Stimulated activated naive CD8-positive, alpha-beta T cell treated with anti-CD3 and anti-CD28 coated beads, Interleukin-15, Interleukin-2, amounts not matched to agents 100 ng/mL and 50 ng/mL, for 24 hours (primary cell): ENCODE measurements at regions not wholly inside any gene's neighbourhood (a gene's known extent, or its start where the extent isn't known, plus 50 kb on each side); places are given as distances from the start of the nearest gene placed in this dataset.

Source experiments
- H3K27ac Mint-ChIP-seq: one replicate; pipeline ENCODE4 v1.8.0; 2021; ENCODE audit warnings: mild to moderate bottlenecking, mixed read lengths
- H3K27me3 Mint-ChIP-seq: one replicate; pipeline ENCODE4 v1.8.0; 2021; ENCODE audit warnings: mixed read lengths
- H3K36me3 Mint-ChIP-seq: one replicate; pipeline ENCODE4 v1.8.0; 2021; ENCODE audit warnings: low read depth, mixed read lengths
- H3K4me1 Mint-ChIP-seq: one replicate; pipeline ENCODE4 v1.8.0; 2021; ENCODE audit warnings: low read depth, mixed read lengths
- H3K4me3 Mint-ChIP-seq: one replicate; pipeline ENCODE4 v1.8.0; 2021; ENCODE audit warnings: mild to moderate bottlenecking, mixed read lengths
- H3K9me3 Mint-ChIP-seq: one replicate; pipeline ENCODE4 v1.8.0; 2021; ENCODE audit warnings: mixed read lengths

DNA sequence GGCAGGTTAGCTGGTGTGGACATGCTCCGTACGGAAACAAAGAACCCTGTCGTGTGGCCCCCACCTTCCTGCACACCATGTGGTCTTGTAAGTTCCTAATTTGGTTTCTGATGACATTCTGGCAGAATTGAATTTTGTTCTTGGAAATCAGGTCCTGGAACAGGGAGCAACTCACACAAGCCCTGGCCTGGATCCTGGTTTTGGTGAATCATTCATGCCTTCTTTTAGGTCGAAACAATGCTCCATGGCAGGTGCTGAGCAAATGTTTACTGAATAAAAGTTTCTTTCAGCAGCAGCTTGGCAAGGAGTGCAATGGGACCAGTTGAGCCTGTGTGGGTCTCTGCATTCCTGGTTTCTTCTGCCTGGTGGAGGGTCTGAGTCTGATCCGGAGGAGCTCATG is 978.4 kb downstream of the BCL11B start:
- Mint-ChIP-seq H3K27me3 (no peaks in the 10 kb centered on the region), H3K4me3 (no peak overlapping the region), H3K4me1 (peaks cover 3% of the 10 kb centered on the region)

GRCh38 chr14:98296895-98297294 is 975.1 kb downstream of the BCL11B start:
- peaks cover 3% of the 10 kb centered on the region for H3K4me1 Mint-ChIP-seq
- no peak overlapping the region for H3K27ac Mint-ChIP-seq
- H3K4me3 Mint-ChIP-seq: no peak overlapping the region
- H3K27me3 Mint-ChIP-seq: no peaks in the 10 kb centered on the region
- peaks cover 5% of the 10 kb centered on the region for H3K9me3 Mint-ChIP-seq
- H3K36me3 Mint-ChIP-seq: no peaks in the 10 kb centered on the region

More for the DNA sequence above, 978.4 kb downstream of the BCL11B start:
- Mint-ChIP-seq H3K36me3 (no peaks in the 10 kb centered on the region), H3K27ac (no peak overlapping the region), H3K9me3 (no peaks in the 10 kb centered on the region)

GRCh38 chr14:98297567-98297966 is 974.4 kb downstream of the BCL11B start:
- no peak overlapping the region for H3K4me3 Mint-ChIP-seq
- no peaks in the 10 kb centered on the region for H3K36me3 Mint-ChIP-seq
- H3K4me1 Mint-ChIP-seq: no peaks in the 10 kb centered on the region
- H3K9me3 Mint-ChIP-seq: peaks cover 5% of the 10 kb centered on the region
- H3K27me3 Mint-ChIP-seq: no peaks in the 10 kb centered on the region
- H3K27ac Mint-ChIP-seq: no peak overlapping the region

DNA sequence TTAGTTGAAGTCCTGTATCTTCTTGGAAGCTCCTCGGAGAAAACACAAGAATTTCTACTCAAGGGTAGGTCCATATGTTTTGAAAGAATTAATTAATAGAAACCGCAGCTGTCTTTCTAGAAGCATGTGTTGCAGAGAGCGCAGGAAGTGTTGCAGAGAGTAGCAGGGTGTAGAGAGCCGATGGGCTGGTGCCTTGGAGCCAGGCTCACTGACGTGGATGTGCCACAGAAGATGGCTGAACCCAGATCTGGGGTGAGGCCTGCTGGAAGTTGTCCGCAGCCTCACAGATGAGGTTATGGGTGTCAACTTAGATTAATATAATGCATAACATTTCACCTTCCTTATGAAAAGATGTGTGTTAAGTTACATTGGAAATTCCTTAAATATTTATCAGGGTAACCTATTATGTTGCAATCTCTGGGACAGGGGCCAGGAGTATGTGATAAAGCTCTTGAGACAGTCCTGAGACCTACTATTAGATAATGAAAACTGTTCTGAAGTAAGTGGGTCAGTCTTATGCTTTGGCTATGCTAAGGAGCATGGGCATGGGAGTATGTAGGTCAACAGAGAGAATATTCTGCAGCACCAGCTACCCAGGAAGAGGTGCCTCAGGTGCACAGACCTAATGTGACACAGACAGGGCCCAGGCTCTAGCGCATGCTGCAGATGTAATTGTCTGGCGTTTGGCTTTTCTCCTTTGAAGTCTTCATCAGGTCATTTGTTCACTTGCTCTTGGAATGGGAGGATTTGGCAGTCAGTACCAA is 973.3 kb downstream of the BCL11B start:
- Mint-ChIP-seq H3K4me3 (no peak overlapping the region), H3K4me1 (no peaks in the 10 kb centered on the region), H3K27ac (no peak overlapping the region), H3K9me3 (peaks cover 5% of the 10 kb centered on the region), H3K36me3 (no peaks in the 10 kb centered on the region), H3K27me3 (no peaks in the 10 kb centered on the region)

GRCh38 chr14:98301681-98302080 is 970.3 kb downstream of the BCL11B start:
- H3K27ac Mint-ChIP-seq: no peak overlapping the region
- H3K9me3 Mint-ChIP-seq: peaks cover 5% of the 10 kb centered on the region
- H3K36me3 Mint-ChIP-seq: no peaks in the 10 kb centered on the region
- no peaks in the 10 kb centered on the region for H3K4me1 Mint-ChIP-seq
- no peak overlapping the region for H3K4me3 Mint-ChIP-seq
- H3K27me3 Mint-ChIP-seq: no peaks in the 10 kb centered on the region

DNA sequence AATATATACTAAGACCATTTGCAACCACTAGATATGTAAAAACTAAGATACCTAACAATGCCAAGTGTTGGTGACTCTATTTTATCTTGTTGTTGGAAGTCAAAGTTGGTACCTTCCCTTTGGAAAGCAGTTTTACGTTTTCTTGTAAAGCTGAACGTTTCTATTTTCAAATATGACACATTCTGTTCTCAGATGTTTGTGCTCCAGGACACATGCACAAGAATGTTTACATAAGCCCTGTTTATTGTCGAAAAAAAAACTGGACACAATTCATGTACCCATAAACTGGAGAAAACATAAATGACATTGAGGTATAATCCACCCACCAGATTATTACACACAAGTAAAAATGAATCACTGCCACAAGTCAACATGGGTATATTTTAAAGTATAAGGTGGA is 967.4 kb downstream of the BCL11B start:
- H3K9me3 Mint-ChIP-seq: peaks cover 5% of the 10 kb centered on the region
- no peak overlapping the region for H3K27ac Mint-ChIP-seq
- H3K4me1 Mint-ChIP-seq: no peaks in the 10 kb centered on the region
- H3K4me3 Mint-ChIP-seq: no peak overlapping the region
- no peaks in the 10 kb centered on the region for H3K36me3 Mint-ChIP-seq
- H3K27me3 Mint-ChIP-seq: no peaks in the 10 kb centered on the region

GRCh38 chr14:98309591-98309990 is 962.4 kb downstream of the BCL11B start:
- Mint-ChIP-seq H3K4me1 (no peaks in the 10 kb centered on the region), H3K27ac (no peak overlapping the region), H3K9me3 (peaks cover 2% of the 10 kb centered on the region), H3K36me3 (no peaks in the 10 kb centered on the region), H3K27me3 (no peaks in the 10 kb centered on the region), H3K4me3 (no peak overlapping the region)

DNA sequence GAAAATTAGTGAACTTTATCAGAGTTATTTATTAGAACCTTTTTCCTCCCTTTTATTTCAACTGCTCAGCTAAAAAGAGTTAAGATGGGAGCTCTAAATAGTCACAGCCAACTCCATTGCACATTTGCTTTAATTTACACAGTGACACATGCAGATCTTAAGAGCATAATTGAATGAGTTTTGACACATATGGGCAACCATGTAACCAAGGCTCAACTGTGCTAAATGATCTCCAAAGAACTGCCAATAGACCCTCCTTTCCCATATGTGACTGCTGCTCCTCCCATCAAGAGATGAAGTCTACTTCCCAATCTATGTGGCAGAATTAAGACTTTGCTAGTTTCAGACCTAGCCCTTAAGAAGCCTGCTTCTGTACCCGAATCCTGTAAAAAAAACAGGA is 960.0 kb downstream of the BCL11B start:
- H3K4me3 Mint-ChIP-seq: no peak overlapping the region
- no peak overlapping the region for H3K27ac Mint-ChIP-seq

GRCh38 chr14:98321841-98322240 is 950.2 kb downstream of the BCL11B start:
- H3K27ac Mint-ChIP-seq: no peak overlapping the region
- H3K9me3 Mint-ChIP-seq: peaks cover 18% of the 10 kb centered on the region
- peaks cover 3% of the 10 kb centered on the region for H3K36me3 Mint-ChIP-seq
- no peak overlapping the region for H3K4me3 Mint-ChIP-seq
- H3K27me3 Mint-ChIP-seq: no peaks in the 10 kb centered on the region
- peaks cover 15% of the 10 kb centered on the region for H3K4me1 Mint-ChIP-seq

More for the DNA sequence above, 960.0 kb downstream of the BCL11B start:
- H3K36me3 Mint-ChIP-seq: no peaks in the 10 kb centered on the region
- H3K9me3 Mint-ChIP-seq: peaks cover 2% of the 10 kb centered on the region
- no peaks in the 10 kb centered on the region for H3K4me1 Mint-ChIP-seq
- no peaks in the 10 kb centered on the region for H3K27me3 Mint-ChIP-seq

GRCh38 chr14:98323836-98324235 is 948.2 kb downstream of the BCL11B start:
- no peak overlapping the region for H3K4me3 Mint-ChIP-seq
- peaks cover 3% of the 10 kb centered on the region for H3K36me3 Mint-ChIP-seq
- no peak overlapping the region for H3K27ac Mint-ChIP-seq
- peaks cover 15% of the 10 kb centered on the region for H3K4me1 Mint-ChIP-seq
- H3K27me3 Mint-ChIP-seq: no peaks in the 10 kb centered on the region
- H3K9me3 Mint-ChIP-seq: peaks cover 17% of the 10 kb centered on the region

GRCh38 chr14:98325761-98326160 is 946.2 kb downstream of the BCL11B start:
- no peaks in the 10 kb centered on the region for H3K27me3 Mint-ChIP-seq
- peaks cover 15% of the 10 kb centered on the region for H3K4me1 Mint-ChIP-seq
- no peak overlapping the region for H3K27ac Mint-ChIP-seq
- no peaks in the 10 kb centered on the region for H3K36me3 Mint-ChIP-seq
- no peak overlapping the region for H3K4me3 Mint-ChIP-seq
- peaks cover 7% of the 10 kb centered on the region for H3K9me3 Mint-ChIP-seq

DNA sequence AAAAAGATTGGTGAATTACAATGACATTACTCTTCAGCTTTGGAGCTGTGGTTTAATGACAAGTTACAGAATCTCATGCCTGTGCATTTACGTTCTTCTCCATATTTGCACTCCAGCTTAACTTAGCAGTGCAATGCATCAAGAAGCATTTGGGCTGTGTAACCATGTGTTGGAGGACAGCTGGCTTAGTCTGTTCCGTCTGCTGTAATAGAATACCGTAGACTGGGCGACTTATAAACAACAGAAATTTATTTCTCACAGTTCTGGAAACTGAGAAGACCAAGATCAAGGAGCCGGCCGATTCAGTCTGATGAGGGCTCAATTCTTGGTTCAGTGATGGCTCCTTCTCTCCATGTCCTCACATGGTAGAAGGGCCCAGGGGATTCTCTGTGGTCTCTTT is 943.5 kb downstream of the BCL11B start:
- Mint-ChIP-seq H3K4me1 (peaks cover 2% of the 10 kb centered on the region), H3K36me3 (no peaks in the 10 kb centered on the region), H3K9me3 (peaks cover 7% of the 10 kb centered on the region), H3K27me3 (no peaks in the 10 kb centered on the region), H3K4me3 (no peak overlapping the region), H3K27ac (no peak overlapping the region)

DNA sequence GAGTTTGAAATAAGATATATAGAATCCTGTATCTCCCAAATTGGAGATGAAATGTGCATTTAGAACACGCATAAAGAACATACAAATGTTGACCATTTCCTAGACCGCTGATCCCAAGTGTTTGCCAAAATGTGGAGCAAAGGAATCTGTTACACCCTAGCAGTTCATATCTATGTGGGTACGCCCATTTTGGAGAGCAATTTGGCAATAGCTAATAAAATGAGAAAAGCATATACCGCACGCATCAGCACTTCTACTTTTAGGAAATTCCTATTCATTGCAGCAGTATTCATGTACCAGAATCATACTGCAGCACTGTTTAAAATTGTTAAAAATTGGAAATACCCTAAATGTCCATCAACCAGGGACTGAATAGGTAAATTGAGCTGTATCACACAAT is 937.8 kb downstream of the BCL11B start:
- no peaks in the 10 kb centered on the region for H3K36me3 Mint-ChIP-seq
- no peaks in the 10 kb centered on the region for H3K27me3 Mint-ChIP-seq
- no peak overlapping the region for H3K4me3 Mint-ChIP-seq
- no peaks in the 10 kb centered on the region for H3K9me3 Mint-ChIP-seq
- H3K4me1 Mint-ChIP-seq: no peaks in the 10 kb centered on the region
- no peak overlapping the region for H3K27ac Mint-ChIP-seq

DNA sequence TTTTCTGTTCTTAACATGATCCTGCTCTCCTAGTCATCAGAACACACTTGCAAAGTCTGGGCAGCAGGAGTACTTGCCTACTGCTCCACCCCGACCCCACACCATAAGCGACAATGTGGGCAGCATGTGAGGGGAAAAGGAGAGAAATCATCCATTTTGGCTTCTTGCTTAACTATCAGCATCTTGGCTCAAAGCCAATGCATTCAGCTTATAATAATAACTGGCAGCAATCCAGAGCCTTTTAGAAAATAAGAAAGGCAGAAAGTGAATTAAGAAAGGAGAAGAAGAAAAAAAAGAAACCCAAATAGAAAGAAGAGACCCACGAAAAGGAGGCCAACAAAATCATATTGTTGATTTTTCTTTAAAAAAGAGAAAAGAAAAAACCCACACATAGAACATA is 930.8 kb downstream of the BCL11B start:
- Mint-ChIP-seq H3K27ac (no peak overlapping the region), H3K27me3 (no peaks in the 10 kb centered on the region), H3K4me3 (no peak overlapping the region), H3K9me3 (peaks cover 4% of the 10 kb centered on the region), H3K36me3 (no peaks in the 10 kb centered on the region), H3K4me1 (no peaks in the 10 kb centered on the region)

- Mint-ChIP-seq H3K4me3 (no peak overlapping the region), H3K9me3 (peaks cover 4% of the 10 kb centered on the region), H3K36me3 (no peaks in the 10 kb centered on the region), H3K4me1 (no peaks in the 10 kb centered on the region), H3K27ac (no peak overlapping the region), H3K27me3 (no peaks in the 10 kb centered on the region)
These were observed 926.8 kb downstream of the BCL11B start for GRCh38 chr14:98345161-98345560.

- Mint-ChIP-seq H3K4me3 (no peak overlapping the region), H3K9me3 (peaks cover 4% of the 10 kb centered on the region), H3K27ac (no peak overlapping the region), H3K27me3 (no peaks in the 10 kb centered on the region), H3K36me3 (no peaks in the 10 kb centered on the region), H3K4me1 (peaks cover 4% of the 10 kb centered on the region)
These were observed 924.3 kb downstream of the BCL11B start for GRCh38 chr14:98347686-98348085.
